Lower leg skin (tissue), 3 donors: ENCODE measurements at regions not wholly inside any gene's neighbourhood (a gene's known extent, or its start where the extent isn't known, plus 50 kb on each side); places are given as distances from the start of the nearest gene placed in this dataset.

ENCODE experiments used
- CTCF ChIP-seq, 3 donors: fragments of 450-650 bp; IDR thresholded peaks; one replicate each; pipeline ENCODE4 v1.5.1; 2016; ENCODE audit warnings: antibody characterized with exemption in 3 of 3, mild to moderate bottlenecking in 3 of 3, moderate library complexity in 2 of 3
- POLR2A ChIP-seq, 2 donors: fragments of 450-650 bp; IDR thresholded peaks; one replicate each; pipeline ENCODE4 v1.6.1; 2016 to 2017; ENCODE audit warnings: antibody characterized with exemption in 2 of 2, mild to moderate bottlenecking in 1 of 2, moderate library complexity in 1 of 2

- TF ChIP-seq POLR2A (IDR thresholded peaks at IDR 0.05) (no peak), CTCF (IDR thresholded peaks at IDR 0.05) (no peak)
These were observed 350.5 kb downstream of the MAN2A1 start for GRCh38 chr5:110040178-110040577.
